IMR-90 (cell line): ENCODE measurements at regions not wholly inside any gene's neighbourhood (a gene's known extent, or its start where the extent isn't known, plus 50 kb on each side); places are given as distances from the start of the nearest gene placed in this dataset.

Experiments
- ATAC-seq: fragments of 200-7000 bp; cut with Tn5 transposase; 2 replicates; pipeline ENCODE4 v1.9.1; 2020; ENCODE audit warnings: low read depth, mild to moderate bottlenecking, moderate library complexity
- BruUV-seq: library from RNA; stranded (reverse); fragments of 400-500 nt; replicated peaks from 2 replicates; lab custom pipeline; 2021; lab: Mats Ljungman, UMichigan
- CTCF ChIA-PET: fragments of 300-600 bp; formaldehyde crosslinking; extraction: SDS; loops from one replicate; lab custom pipeline; 2021; ENCODE audit warnings: antibody characterized with exemption; lab: Yijun Ruan, JAX
- POLR2A ChIA-PET: fragments of 300-600 bp; sonication (Branson Sonifier 250); formaldehyde crosslinking; loops from one replicate; lab custom pipeline; 2022; ENCODE audit warnings: antibody characterized with exemption; ENCODE audit not compliant: unreplicated experiment; lab: Charles Lee
- DNase-seq: peaks from one replicate; pipeline ENCODE4 v3.0.0; 2013
- H2AFZ ChIP-seq: replicated peaks from 2 replicates; pipeline ENCODE3; 2013; ENCODE audit warnings: low read length, mild to moderate bottlenecking; ENCODE audit not compliant: poor library complexity
- H2AK5ac ChIP-seq: 2 replicates; pipeline ENCODE4 v1.6.1; 2013; ENCODE audit warnings: low read depth, low read length, inconsistent platforms
- H2AK9ac ChIP-seq: replicated peaks from 2 replicates; pipeline ENCODE3; 2013; ENCODE audit warnings: mild to moderate bottlenecking, low read depth, low read length, moderate library complexity; ENCODE audit not compliant: poor library complexity
- H2BK120ac ChIP-seq: 2 replicates; pipeline ENCODE4 v1.6.1; 2013; ENCODE audit warnings: low read depth, low read length, inconsistent platforms
- H2BK15ac ChIP-seq: 3 replicates; pipeline ENCODE4 v1.6.1; 2013; ENCODE audit warnings: low read depth, low read length, inconsistent platforms
- H2BK20ac ChIP-seq: 2 replicates; pipeline ENCODE4 v1.6.1; 2013; ENCODE audit warnings: low read depth, mild to moderate bottlenecking, inconsistent platforms, low read length, moderate library complexity
- H2BK5ac ChIP-seq: 2 replicates; pipeline ENCODE4 v1.6.1; 2013; ENCODE audit warnings: mild to moderate bottlenecking, low read depth, low read length, inconsistent platforms; ENCODE audit not compliant: poor library complexity, severe bottlenecking
- H3K14ac ChIP-seq: replicated peaks from 2 replicates; pipeline ENCODE4 v1.6.1; 2013; ENCODE audit warnings: low read depth, low read length, inconsistent platforms
- H3K18ac ChIP-seq: 2 replicates; pipeline ENCODE4 v1.6.1; 2013; ENCODE audit warnings: low read depth, low read length, control low read depth
- H3K23ac ChIP-seq: 2 replicates; pipeline ENCODE4 v1.6.1; 2013; ENCODE audit warnings: low read depth, low read length, inconsistent platforms
- H3K27ac ChIP-seq: 2 replicates; pipeline ENCODE4 v1.5.1; 2013; ENCODE audit warnings: mild to moderate bottlenecking, control low read depth, low read length; ENCODE audit not compliant: insufficient read depth
- H3K27me3 ChIP-seq: 2 replicates; pipeline ENCODE4 v1.6.1; 2013; ENCODE audit warnings: low read length; ENCODE audit not compliant: control insufficient read depth, insufficient read depth
- H3K36me3 ChIP-seq: 2 replicates; pipeline ENCODE4 v1.6.1; 2013; ENCODE audit warnings: low read length, mixed read lengths; ENCODE audit not compliant: control insufficient read depth, insufficient read depth
- H3K4ac ChIP-seq: 2 replicates; pipeline ENCODE4 v1.6.1; 2013; ENCODE audit warnings: low read depth, low read length, inconsistent platforms
- H3K4me1 ChIP-seq: 2 replicates; pipeline ENCODE4 v1.6.1; 2013; ENCODE audit warnings: low read length, mixed read lengths; ENCODE audit not compliant: control insufficient read depth, insufficient read depth
- H3K4me2 ChIP-seq: 2 replicates; pipeline ENCODE4 v1.6.1; 2013; ENCODE audit warnings: low read depth, mild to moderate bottlenecking, control low read depth, low read length, moderate library complexity
- H3K4me3 ChIP-seq: 2 replicates; pipeline ENCODE4 v1.5.1; 2013; ENCODE audit warnings: low read depth, mild to moderate bottlenecking, control low read depth, low read length, moderate library complexity; ENCODE audit not compliant: insufficient read depth
- H3K56ac ChIP-seq: 2 replicates; pipeline ENCODE4 v1.6.1; 2013; ENCODE audit warnings: low read length, inconsistent platforms; ENCODE audit not compliant: insufficient read depth; ENCODE audit errors: extremely low read depth
- H3K79me1 ChIP-seq, 2 experiments: 2 replicates each; pipeline ENCODE4 v1.6.1; 2013; ENCODE audit warnings: low read length in 2 of 2, inconsistent platforms in 1 of 2, low read depth in 1 of 2
- H3K9ac ChIP-seq: 2 replicates; pipeline ENCODE4 v1.6.1; 2013; ENCODE audit warnings: low read depth, low read length, control low read depth
- H3K9me1 ChIP-seq: 2 replicates; pipeline ENCODE4 v1.6.1; 2013; ENCODE audit warnings: low read length, inconsistent platforms; ENCODE audit not compliant: insufficient read depth
- H3K9me3 ChIP-seq: 2 replicates; pipeline ENCODE4 v1.6.1; 2013; ENCODE audit warnings: low read length; ENCODE audit not compliant: control insufficient read depth, insufficient read depth
- H4K20me1 ChIP-seq: 2 replicates; pipeline ENCODE4 v1.6.1; 2013; ENCODE audit warnings: low read length, inconsistent platforms; ENCODE audit not compliant: insufficient read depth
- H4K5ac ChIP-seq: 2 replicates; pipeline ENCODE4 v1.6.1; 2013; ENCODE audit warnings: mild to moderate bottlenecking, low read depth, low read length, control low read depth
- H4K8ac ChIP-seq, 2 experiments: 2 replicates each; pipeline ENCODE4 v1.6.1; 2013; ENCODE audit warnings: low read depth in 2 of 2, low read length in 2 of 2, control low read depth in 1 of 2, inconsistent platforms in 1 of 2
- H4K91ac ChIP-seq: 2 replicates; pipeline ENCODE4 v1.6.1; 2013; ENCODE audit warnings: low read depth, low read length, inconsistent platforms; ENCODE audit not compliant: insufficient read depth
- BHLHE40 ChIP-seq: fragments of 150-350 bp; IDR thresholded peaks from 2 replicates; pipeline ENCODE4 v1.6.1; 2016; ENCODE audit warnings: mild to moderate bottlenecking, low read depth, low read length
- CEBPB ChIP-seq: IDR thresholded peaks from 2 replicates; pipeline ENCODE4 v1.6.1; 2012; ENCODE audit warnings: low read depth, low read length, improper control_type of control experiment
- CHD1 ChIP-seq: IDR thresholded peaks from 2 replicates; pipeline ENCODE4 v1.6.1; 2012; ENCODE audit warnings: low read depth, low read length, improper control_type of control experiment
- MAFK ChIP-seq: IDR thresholded peaks from 2 replicates; pipeline ENCODE4 v1.6.1; 2012; ENCODE audit warnings: low read depth, low read length, improper control_type of control experiment
- MAZ ChIP-seq: IDR thresholded peaks from 2 replicates; pipeline ENCODE4 v1.6.1; 2012; ENCODE audit warnings: low read depth, mild to moderate bottlenecking, low read length, improper control_type of control experiment, moderate library complexity, borderline replicate concordance
- MXI1 ChIP-seq: IDR thresholded peaks from 2 replicates; pipeline ENCODE4 v1.6.1; 2012; ENCODE audit warnings: low read depth, mild to moderate bottlenecking, low read length, moderate library complexity, borderline replicate concordance
- NFE2L2 ChIP-seq: fragments of 150-350 bp; IDR thresholded peaks from 2 replicates; pipeline ENCODE4 v1.6.1; 2016; ENCODE audit warnings: low read depth, mild to moderate bottlenecking, low read length
- POLR2A ChIP-seq: IDR thresholded peaks from 2 replicates; pipeline ENCODE4 v1.6.1; 2012; ENCODE audit warnings: mild to moderate bottlenecking, low read depth, low read length
- RAD21 ChIP-seq: IDR thresholded peaks from 2 replicates; pipeline ENCODE4 v1.6.1; 2012; ENCODE audit warnings: low read length, improper control_type of control experiment
- RCOR1 ChIP-seq: IDR thresholded peaks from 2 replicates; pipeline ENCODE4 v1.6.1; 2012; ENCODE audit warnings: mild to moderate bottlenecking, low read length, improper control_type of control experiment; ENCODE audit not compliant: insufficient replicate concordance
- RFX5 ChIP-seq: IDR thresholded peaks from 2 replicates; pipeline ENCODE4 v1.8.0; 2012; ENCODE audit warnings: low read depth, mild to moderate bottlenecking, low read length, moderate library complexity
- SMC3 ChIP-seq: fragments of 150-350 bp; IDR thresholded peaks from 2 replicates; pipeline ENCODE4 v1.6.1; 2016; ENCODE audit warnings: low read depth, mild to moderate bottlenecking, antibody characterized with exemption, low read length, moderate library complexity
- dilution Hi-C: fragments of 300-500 bp; cut with HindIII; formaldehyde crosslinking; loops from one replicate; pipeline ENCODE4 v1.14.3; 2018; ENCODE audit warnings: low sequenced_read_pairs; ENCODE audit not compliant: unreplicated experiment
- in situ Hi-C: fragments of 300-500 bp; cut with MboI; formaldehyde crosslinking; loops from 3 replicates; pipeline ENCODE4 v1.14.3; 2019; ENCODE audit warnings: low sequenced_read_pairs, inconsistent platforms, mixed read lengths
- intact Hi-C: fragments of 100-400 bp; cut with micrococcal nuclease; formaldehyde crosslinking; loops from 2 replicates; pipeline ENCODE4 v1.10.0; 2022
- TF ChIP-seq, protein P1 (sequence below): fragments of 150-350 bp; IDR thresholded peaks from 2 replicates; pipeline ENCODE4 v1.6.1; 2017; ENCODE audit warnings: mild to moderate bottlenecking, antibody characterized with exemption, low read length, low read depth
- TF ChIP-seq, protein P2 (sequence below): fragments of 150-350 bp; IDR thresholded peaks from 2 replicates; pipeline ENCODE4 v1.6.1; 2016; ENCODE audit warnings: low read depth, mild to moderate bottlenecking, low read length, moderate library complexity, borderline replicate concordance

DNA sequence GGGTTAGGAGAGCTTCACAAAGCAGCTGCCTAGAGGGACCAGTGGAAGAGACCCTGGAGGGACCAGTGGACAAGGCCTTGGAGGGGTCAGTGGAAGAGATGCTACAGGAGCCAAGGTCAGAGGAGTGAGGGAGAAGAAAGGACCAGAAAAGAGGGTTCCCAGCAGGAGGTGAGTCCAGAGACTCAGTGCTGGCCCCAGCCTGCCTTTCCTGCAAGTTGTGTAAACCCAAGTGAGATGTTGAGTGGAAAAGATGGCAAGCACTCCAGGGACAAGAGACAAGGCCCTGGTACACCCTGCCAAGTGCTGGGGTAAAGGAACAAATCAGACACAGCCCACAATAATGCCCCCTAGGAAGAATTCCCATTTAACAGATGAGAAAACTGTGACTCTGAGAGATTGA, 94.4 kb downstream of the TTC32 start:
- ChIA-PET CTCF (no interaction called here), POLR2A (no interaction called here)
- Histone ChIP-seq H3K27ac (no peak overlapping the region), H3K4me2 (no peak overlapping the region), H2BK15ac (no peak overlapping the region), H2BK20ac (no peak overlapping the region), H3K36me3 (no peaks in the 10 kb centered on the region), H4K5ac (no peak overlapping the region), H2BK5ac (no peak overlapping the region), H3K9ac (no peak overlapping the region), H3K4me1 (peaks cover 6% of the 10 kb centered on the region), H3K27me3 (no peaks in the 10 kb centered on the region; the same call in 1 of the 2 replicates), H3K23ac (no peak overlapping the region), H3K9me1 (peaks cover 4% of the 10 kb centered on the region), H2AFZ (no peak overlapping the region), H3K9me3 (no peaks in the 10 kb centered on the region), H3K14ac (no peak overlapping the region), H3K18ac (no peak overlapping the region; the same call in 1 of the 2 replicates), H2AK9ac (no peak overlapping the region), H2BK120ac (no peak overlapping the region), H3K56ac (no peak overlapping the region), H4K20me1 (no peaks in the 10 kb centered on the region), H3K4me3 (no peak overlapping the region), H3K4ac (no peak overlapping the region), H4K8ac (no peak overlapping the region), H3K79me1 (no peaks in the 10 kb centered on the region), H4K91ac (no peak overlapping the region), H2AK5ac (no peak overlapping the region)
- ATAC-seq: no peak
- no peak for DNase-seq
- dilution Hi-C loops: no loop called here
- intact Hi-C loops: no loop called here
- TF ChIP-seq RAD21: no peak
- TF ChIP-seq RCOR1: no peak
- TF ChIP-seq MAFK: no peak
- TF ChIP-seq MAZ: no peak
- TF ChIP-seq SMC3: no peak
- TF ChIP-seq, protein P1, sequence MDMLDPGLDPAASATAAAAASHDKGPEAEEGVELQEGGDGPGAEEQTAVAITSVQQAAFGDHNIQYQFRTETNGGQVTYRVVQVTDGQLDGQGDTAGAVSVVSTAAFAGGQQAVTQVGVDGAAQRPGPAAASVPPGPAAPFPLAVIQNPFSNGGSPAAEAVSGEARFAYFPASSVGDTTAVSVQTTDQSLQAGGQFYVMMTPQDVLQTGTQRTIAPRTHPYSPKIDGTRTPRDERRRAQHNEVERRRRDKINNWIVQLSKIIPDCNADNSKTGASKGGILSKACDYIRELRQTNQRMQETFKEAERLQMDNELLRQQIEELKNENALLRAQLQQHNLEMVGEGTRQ: no peak
- no peak for TF ChIP-seq MXI1
- TF ChIP-seq, protein P2, sequence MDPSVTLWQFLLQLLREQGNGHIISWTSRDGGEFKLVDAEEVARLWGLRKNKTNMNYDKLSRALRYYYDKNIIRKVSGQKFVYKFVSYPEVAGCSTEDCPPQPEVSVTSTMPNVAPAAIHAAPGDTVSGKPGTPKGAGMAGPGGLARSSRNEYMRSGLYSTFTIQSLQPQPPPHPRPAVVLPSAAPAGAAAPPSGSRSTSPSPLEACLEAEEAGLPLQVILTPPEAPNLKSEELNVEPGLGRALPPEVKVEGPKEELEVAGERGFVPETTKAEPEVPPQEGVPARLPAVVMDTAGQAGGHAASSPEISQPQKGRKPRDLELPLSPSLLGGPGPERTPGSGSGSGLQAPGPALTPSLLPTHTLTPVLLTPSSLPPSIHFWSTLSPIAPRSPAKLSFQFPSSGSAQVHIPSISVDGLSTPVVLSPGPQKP: no peak
- TF ChIP-seq BHLHE40: no peak
- no peak for TF ChIP-seq POLR2A
- no peak for TF ChIP-seq NFE2L2
- no peak for TF ChIP-seq CHD1
- TF ChIP-seq CEBPB: no peak
- TF ChIP-seq RFX5: no peak
- BruUV-seq: no TSS peak
- in situ Hi-C loops: no loop called here
